ENCODE measurements at regions not wholly inside any gene's neighbourhood (a gene's known extent, or its start where the extent isn't known, plus 50 kb on each side); places are given as distances from the start of the nearest gene placed in this dataset.
A peak's percentile ranks its signal among the peaks of the same experiment; 100 is the strongest.

- DNase-seq: no peak
Measured at GRCh38 chr6:14187406-14187805, 69.8 kb downstream of the CD83 start.

DNA sequence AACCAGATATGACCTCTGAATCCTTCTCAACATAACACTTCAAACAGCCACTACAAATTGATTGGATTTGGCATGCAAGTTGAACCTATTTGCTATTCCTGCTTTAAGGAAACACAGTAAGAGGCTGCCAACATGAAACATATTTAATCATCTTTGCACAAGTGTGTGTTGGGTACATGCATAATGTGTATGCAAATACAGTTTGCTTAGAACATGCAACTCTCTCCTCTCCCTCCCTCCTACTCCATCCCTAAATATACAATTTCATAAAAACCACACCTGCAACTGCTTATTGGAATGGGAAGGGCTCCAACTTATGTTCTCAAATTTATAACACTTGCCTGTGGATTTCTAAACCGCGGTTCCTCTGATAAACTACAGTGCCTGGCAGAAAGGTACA, 71.5 kb downstream of the CD83 start:
- no peak for DNase-seq

DNA sequence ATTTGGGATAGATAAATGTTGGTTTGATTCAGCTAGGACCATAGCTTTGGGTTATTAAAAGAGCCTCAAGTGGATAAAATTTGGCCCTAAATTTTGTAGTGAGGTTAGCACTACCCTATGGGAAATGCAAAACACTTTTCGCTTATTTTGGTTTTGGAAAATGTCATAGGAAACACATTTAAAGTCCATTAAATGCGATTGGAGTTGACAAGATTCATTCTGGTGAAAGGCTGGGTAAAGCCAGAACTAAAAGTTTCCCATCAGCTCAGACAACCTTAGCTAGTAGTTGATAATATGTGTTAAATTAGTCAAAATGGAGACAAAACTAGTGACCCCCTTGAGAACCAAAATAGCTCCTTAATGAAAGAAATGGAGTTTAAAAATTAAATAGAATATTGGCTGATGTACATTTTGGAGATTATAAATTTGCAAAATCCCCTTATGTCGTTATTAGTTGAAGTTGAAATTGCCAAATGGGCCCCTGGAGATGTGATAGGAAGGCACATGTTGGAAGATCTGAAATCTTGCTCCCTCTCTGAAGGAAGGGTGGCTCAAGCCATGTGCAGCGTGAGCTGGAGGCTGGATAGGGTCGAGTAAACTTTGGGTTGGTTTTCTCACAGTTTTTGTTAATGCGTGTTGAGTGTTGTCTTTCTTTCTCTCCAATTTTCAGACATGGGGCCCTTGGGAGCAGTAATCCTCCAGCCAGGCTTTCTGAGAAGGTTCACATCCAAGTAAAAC, 72.8 kb downstream of the CD83 start:
- DNase-seq: no peak

GRCh38 chr6:14190929-14191224, 73.3 kb downstream of the CD83 start:
- no peak for DNase-seq

- DNase-seq: no peak
Measured at GRCh38 chr6:14191761-14192160, 74.2 kb downstream of the CD83 start.

GRCh38 chr6:14192216-14192788, 74.7 kb downstream of the CD83 start:
- no peak for DNase-seq

GRCh38 chr6:14193524-14193923, 76.0 kb downstream of the CD83 start:
- no peak for DNase-seq

- no peak for DNase-seq
Measured at GRCh38 chr6:14194483-14194882, 76.9 kb downstream of the CD83 start.

DNA sequence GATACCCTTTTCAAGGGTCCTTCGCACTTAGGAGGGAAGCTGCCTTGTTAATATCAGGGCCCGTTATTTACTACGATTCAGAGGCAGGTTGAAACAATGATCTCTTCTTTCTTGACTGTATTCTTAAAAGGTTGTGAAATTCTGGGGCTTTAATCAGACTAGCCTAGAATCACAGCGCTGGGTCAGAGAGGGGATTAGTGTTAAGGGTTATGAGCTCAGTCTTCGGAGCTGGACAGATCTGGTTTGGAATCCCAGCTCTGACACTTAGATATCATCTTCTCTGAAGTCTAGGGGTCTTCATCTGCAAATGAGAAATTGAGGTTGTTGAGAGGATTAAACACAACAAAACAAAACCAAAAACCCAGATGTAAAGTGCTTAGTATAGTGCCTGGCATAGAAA, 77.4 kb downstream of the CD83 start:
- no peak for DNase-seq

GRCh38 chr6:14196026-14196425, 78.5 kb downstream of the CD83 start:
- DNase-seq: no peak

GRCh38 chr6:14197118-14197517, 79.5 kb downstream of the CD83 start:
- no peak for DNase-seq

- no peak for DNase-seq
Measured at GRCh38 chr6:14200047-14200446, 82.5 kb downstream of the CD83 start.

DNA sequence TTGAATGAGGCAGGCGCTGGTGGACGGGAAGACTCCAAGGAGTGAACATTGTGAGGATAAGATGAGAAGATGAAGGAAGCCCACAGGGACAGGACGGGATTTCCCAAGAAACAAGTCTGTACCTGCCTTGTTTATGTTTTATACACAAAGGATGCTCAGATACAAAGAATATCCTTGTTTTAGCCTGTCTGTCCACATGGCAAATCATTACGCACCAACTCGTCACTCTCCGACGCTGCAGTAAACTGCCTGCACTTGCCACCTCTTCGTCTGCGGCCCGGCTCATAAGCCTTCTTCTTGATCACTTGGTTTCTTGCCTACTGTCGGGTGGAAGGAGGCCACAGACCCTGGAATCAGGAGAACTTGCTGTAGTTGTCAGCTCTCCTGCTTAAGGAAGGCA, 85.4 kb downstream of the CD83 start:
- no peak for DNase-seq

DNA sequence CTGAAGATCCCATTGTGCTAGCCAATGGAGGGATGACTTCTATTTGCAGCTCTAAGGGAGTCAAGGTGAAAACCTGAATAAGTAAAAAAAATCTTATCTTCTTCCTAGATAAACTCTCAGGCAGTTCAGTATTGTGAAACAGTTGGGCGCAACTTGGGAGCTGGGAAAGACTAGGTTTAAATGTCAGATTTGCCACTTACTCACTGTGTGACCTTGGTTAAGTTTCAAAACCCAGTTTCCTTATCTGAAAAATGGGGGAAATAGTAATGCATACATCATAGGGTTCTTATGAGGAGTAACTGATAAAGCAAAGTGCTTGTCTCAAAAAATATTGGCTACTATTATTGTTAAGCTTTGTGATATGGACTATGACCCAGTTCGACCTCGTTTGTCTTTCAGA, 88.8 kb downstream of the CD83 start:
- no peak for DNase-seq

DNA sequence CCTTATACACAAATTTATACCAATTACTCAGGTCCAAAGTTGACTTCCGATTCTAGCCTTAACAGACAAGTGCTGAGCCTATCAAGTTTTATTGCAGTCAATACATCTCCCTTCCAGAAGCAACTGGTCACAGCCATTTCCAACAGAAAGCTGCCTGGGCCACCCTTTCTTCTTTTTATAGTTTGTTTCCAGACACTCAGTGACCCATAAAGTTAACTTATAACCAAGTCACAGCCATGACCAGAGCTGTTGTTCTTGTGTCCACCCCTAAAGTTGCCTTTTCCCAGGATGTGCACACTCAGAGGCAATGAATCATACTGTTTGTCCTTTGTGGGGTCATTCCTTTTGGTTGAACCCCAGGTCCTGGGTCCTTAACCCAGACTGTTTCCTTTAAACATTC, 89.9 kb downstream of the CD83 start:
- DNase-seq: no peak

DNA sequence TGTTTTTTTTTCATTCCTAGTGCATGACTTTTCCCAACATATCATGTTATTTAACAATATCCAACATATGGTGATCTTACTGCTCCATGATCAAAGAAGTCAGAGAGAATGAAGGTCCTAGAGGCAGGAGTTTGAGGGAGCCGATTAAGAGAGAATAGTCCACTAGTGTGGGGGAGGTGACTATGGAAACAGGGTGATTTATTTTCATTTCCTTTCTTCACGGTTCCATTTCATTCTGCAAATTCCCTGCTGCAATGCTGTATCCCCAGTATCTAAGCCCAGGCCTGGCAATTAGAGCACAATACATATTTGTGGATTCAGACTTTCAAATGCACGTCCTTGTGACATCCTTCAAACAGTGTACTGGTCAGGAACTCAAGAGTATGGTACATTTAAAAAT, 91.4 kb downstream of the CD83 start:
- no peak for DNase-seq

GRCh38 chr6:14210077-14210476, 92.5 kb downstream of the CD83 start:
- DNase-seq: no peak

- DNase-seq: peak; percentile 88
Measured at GRCh38 chr6:14210663-14211561, 93.3 kb downstream of the CD83 start.

DNA sequence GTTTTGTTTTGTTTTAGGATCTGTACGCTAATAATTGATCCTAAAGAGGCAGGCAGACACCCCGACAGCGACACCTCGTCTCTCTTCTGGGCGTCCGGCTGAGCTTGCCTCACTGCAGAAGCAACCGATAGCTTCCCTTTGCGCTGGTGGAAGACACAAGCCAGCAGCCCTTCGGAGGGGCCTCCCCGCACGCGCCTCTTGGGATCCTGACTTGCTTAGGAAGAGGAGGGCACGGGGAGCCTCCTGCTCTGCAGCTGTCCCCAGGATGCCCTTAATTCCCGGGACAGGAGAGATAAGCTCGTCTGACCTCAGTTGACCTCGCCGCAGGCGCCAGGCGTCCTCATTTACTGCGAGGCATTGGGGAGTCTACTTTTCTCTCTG, 94.0 kb downstream of the CD83 start:
- DNase-seq: no peak

DNA sequence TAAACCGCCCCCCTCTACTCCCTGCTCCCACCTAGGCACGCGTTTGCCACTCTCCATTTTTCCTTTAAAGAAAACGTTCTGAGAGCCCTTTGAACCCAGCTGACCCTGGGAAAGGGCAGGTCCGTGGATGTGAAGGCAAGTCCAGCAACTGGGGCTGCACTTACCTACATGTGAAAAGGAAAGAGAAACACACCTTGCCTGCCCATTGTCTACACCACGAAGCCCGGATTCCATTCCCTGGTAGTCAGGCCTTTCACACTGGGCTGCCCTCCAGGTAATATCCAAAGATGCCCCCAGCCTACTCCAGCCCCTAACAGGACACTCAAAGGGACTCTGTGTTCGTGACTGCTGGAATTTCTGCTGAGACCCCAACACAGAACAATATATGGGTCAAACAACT, 94.4 kb downstream of the CD83 start:
- no peak for DNase-seq

- no peak for DNase-seq
Measured at GRCh38 chr6:14212632-14213031, 95.1 kb downstream of the CD83 start.

DNA sequence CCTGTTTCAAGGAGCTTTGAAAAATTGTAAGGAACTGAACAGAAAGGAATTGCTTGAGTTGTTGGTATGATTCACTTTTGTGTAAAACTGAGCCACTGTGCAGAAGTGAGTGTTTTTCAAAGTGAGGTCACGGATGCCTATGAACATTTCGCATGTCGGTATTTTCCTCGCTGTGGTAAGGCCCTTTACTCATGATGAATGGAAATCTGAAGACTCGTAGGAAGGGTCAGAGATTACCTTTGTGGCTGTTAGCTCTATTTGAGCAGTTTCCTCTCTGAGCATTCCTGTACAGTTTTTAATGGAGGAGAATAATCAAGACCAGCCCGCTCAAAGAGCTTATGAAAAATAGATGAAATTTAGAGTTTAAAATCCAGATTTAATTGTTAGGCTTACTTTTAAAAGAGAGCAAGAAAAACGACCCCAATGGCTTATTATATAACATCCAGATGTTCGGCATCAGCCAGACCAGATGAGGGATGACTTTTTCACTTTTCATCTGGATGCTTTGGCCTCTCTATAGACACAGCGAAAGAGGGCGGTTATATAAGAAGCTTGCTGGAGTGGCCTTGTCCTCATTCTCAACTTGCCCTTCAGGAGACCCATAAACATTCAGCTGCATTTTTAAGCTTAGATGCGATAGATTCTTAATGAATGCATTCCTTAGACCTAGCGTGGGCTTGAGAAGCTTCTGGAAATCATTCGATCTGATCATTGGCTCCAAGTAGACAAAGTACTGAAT, 99.5 kb downstream of the CD83 start:
- DNase-seq: no peak

- no peak for DNase-seq
Measured at GRCh38 chr6:14217728-14218518, 100.4 kb downstream of the CD83 start.
